Glutamatergic neuron (in vitro differentiated cells): ENCODE measurements at regions not wholly inside any gene's neighbourhood (a gene's known extent, or its start where the extent isn't known, plus 50 kb on each side); places are given as distances from the start of the nearest gene placed in this dataset.

Experiments used
- DNase-seq: peaks from one replicate; pipeline ENCODE4 v3.0.0; 2022
- H3K27ac Mint-ChIP-seq: one replicate; pipeline ENCODE4 v1.8.0; 2020; ENCODE audit warnings: mild to moderate bottlenecking, mixed read lengths, inconsistent platforms; ENCODE audit not compliant: unreplicated experiment
- H3K27me3 Mint-ChIP-seq: one replicate; pipeline ENCODE4 v1.8.0; 2020; ENCODE audit warnings: mild to moderate bottlenecking, moderate library complexity, mixed read lengths, inconsistent platforms; ENCODE audit not compliant: unreplicated experiment
- H3K36me3 Mint-ChIP-seq: one replicate; pipeline ENCODE4 v1.8.0; 2020; ENCODE audit warnings: mild to moderate bottlenecking, mixed read lengths, inconsistent platforms; ENCODE audit not compliant: unreplicated experiment
- H3K4me1 Mint-ChIP-seq: one replicate; pipeline ENCODE4 v1.8.0; 2020; ENCODE audit warnings: mild to moderate bottlenecking, low read depth, mixed read lengths, inconsistent platforms; ENCODE audit not compliant: unreplicated experiment
- H3K4me3 Mint-ChIP-seq: one replicate; pipeline ENCODE4 v1.8.0; 2020; ENCODE audit warnings: mild to moderate bottlenecking, mixed read lengths, inconsistent platforms; ENCODE audit not compliant: unreplicated experiment
- H3K9me3 Mint-ChIP-seq: one replicate; pipeline ENCODE4 v1.8.0; 2020; ENCODE audit warnings: mild to moderate bottlenecking, moderate library complexity, mixed read lengths, inconsistent platforms; ENCODE audit not compliant: unreplicated experiment
- TF ChIP-seq, protein P1 (sequence below): fragments of 200-600 bp; sonication (generic); IDR thresholded peaks from one replicate; pipeline ENCODE4 v1.5.0; 2021; ENCODE audit not compliant: partially characterized antibody, unreplicated experiment

DNA sequence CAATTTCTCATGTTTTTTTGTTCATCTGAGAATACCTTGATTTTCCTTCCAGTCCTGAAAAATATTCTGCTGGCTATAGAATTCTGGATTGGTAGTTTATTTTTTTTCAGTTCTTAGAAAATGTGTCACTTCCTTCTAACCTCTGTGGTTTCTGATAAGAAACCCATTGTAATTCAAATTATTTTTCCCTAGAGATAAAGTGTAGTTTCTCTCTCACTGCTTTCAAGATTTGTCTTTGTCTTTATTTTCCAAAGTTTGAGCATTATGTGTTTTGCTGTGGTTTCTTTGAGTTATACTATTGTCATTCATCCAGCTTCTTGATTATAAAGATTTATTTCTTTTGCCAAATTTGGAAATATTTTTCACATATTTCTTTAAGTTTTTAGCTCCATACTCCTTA lies 324.0 kb upstream of the SPRY2 start:
- no peak for DNase-seq
- H3K4me1 Mint-ChIP-seq = peaks cover 11% of the 10 kb centered on the region
- H3K27me3 Mint-ChIP-seq = peaks cover 2% of the 10 kb centered on the region
- H3K4me3 Mint-ChIP-seq = no peak overlapping the region
- H3K27ac Mint-ChIP-seq = no peak overlapping the region
- H3K9me3 Mint-ChIP-seq = no peaks in the 10 kb centered on the region
- H3K36me3 Mint-ChIP-seq = no peaks in the 10 kb centered on the region
- TF ChIP-seq, protein P1, sequence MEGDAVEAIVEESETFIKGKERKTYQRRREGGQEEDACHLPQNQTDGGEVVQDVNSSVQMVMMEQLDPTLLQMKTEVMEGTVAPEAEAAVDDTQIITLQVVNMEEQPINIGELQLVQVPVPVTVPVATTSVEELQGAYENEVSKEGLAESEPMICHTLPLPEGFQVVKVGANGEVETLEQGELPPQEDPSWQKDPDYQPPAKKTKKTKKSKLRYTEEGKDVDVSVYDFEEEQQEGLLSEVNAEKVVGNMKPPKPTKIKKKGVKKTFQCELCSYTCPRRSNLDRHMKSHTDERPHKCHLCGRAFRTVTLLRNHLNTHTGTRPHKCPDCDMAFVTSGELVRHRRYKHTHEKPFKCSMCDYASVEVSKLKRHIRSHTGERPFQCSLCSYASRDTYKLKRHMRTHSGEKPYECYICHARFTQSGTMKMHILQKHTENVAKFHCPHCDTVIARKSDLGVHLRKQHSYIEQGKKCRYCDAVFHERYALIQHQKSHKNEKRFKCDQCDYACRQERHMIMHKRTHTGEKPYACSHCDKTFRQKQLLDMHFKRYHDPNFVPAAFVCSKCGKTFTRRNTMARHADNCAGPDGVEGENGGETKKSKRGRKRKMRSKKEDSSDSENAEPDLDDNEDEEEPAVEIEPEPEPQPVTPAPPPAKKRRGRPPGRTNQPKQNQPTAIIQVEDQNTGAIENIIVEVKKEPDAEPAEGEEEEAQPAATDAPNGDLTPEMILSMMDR = no peak

GRCh38 chr13:80663788-80664187 lies 322.9 kb upstream of the SPRY2 start:
- Mint-ChIP-seq H3K36me3 (no peaks in the 10 kb centered on the region), H3K27me3 (peaks cover 2% of the 10 kb centered on the region), H3K9me3 (no peaks in the 10 kb centered on the region), H3K4me3 (no peak overlapping the region), H3K27ac (no peak overlapping the region), H3K4me1 (peaks cover 11% of the 10 kb centered on the region)
- DNase-seq = no peak
- TF ChIP-seq, protein P1 = no peak

DNA sequence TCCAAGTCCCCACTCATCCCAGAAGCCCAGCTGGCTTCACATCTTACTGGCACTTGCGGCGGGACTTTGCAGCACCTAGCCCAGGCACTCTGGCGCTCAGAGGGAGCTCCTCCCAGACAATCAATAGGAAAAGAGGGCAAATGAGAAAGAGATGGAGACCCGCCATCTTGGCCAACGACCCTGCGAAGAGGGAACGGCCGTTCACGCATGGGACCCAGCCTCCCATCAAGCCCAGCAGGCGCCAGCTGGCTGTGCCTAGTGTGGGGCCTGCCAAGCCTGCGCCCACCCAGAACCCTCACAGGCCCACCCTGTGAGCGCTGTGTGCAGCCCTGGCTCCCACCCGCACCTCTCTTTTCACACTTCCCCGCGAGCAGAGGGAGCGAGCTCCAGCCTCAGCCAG lies 317.8 kb upstream of the SPRY2 start:
- H3K36me3 Mint-ChIP-seq = no peaks in the 10 kb centered on the region
- DNase-seq = no peak
- TF ChIP-seq, protein P1 = no peak
- peaks cover 3% of the 10 kb centered on the region for H3K9me3 Mint-ChIP-seq
- no peak overlapping the region for H3K4me3 Mint-ChIP-seq
- H3K27ac Mint-ChIP-seq = no peak overlapping the region
- H3K4me1 Mint-ChIP-seq = no peaks in the 10 kb centered on the region
- H3K27me3 Mint-ChIP-seq = no peaks in the 10 kb centered on the region

DNA sequence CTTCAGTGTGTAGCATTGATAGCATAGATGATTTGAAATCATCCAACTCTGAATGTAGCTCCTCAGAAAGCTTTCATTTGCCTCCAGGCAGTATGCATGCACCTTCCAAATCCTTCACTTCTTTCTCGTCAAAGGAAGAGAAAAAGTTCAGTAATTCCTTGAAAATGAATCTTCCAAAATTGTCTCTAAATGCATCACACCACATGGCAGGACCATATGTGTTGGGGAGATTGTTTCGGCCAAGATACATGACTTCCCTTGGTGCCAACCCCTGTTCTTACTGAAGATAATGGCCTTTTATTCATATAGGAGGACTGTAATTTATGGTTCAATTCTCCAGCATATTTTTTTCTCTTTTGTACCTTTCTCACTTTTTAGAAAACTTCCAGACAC lies 315.6 kb upstream of the SPRY2 start:
- Mint-ChIP-seq H3K36me3 (no peaks in the 10 kb centered on the region), H3K4me3 (no peak overlapping the region), H3K4me1 (no peaks in the 10 kb centered on the region), H3K27ac (no peak overlapping the region), H3K27me3 (no peaks in the 10 kb centered on the region), H3K9me3 (peaks cover 3% of the 10 kb centered on the region)
- no peak for DNase-seq
- TF ChIP-seq, protein P1 = no peak

DNA sequence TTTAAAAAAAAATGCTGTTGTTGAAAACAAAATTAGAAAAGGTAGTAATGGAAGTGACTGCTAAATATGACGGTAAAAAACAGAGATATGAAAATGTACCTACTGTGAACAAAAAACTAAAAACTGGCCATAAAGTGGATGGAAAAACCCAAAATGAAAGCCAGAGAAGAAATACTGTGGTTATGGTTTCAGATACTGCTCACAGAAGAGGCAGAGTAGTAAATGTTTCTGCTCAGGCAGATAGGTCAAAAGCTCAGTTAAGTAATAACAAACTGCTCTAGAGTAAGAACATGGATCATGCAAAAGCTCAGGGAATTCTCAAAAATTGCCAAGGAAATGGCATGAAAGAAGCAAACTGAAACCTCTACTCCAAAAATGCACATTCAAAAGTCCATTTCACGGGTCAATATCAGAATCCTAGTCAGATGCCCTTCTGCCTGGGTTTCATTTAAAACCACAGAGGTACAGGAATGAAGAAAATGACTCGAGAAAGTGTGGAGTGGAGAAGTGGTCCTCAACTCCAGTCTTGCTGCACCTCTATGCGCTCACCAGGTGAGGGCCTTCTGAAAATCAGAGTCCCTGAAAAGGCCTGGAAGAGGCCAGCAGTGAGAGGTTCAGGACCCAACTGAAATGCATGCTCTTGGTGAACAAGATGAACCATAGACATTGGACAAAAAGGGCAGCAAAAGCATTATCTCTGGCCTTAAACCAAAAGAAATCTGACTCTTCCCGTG lies 315.0 kb upstream of the SPRY2 start:
- Mint-ChIP-seq H3K9me3 (peaks cover 3% of the 10 kb centered on the region), H3K27me3 (no peaks in the 10 kb centered on the region), H3K4me3 (no peak overlapping the region), H3K4me1 (no peaks in the 10 kb centered on the region), H3K36me3 (no peaks in the 10 kb centered on the region), H3K27ac (no peak overlapping the region)
- TF ChIP-seq, protein P1 = no peak
- DNase-seq = no peak
